PC-3 (cell line): ENCODE measurements at regions not wholly inside any gene's neighbourhood (a gene's known extent, or its start where the extent isn't known, plus 50 kb on each side); places are given as distances from the start of the nearest gene placed in this dataset.

Source experiments
- ATAC-seq: fragments of 200-7000 bp; cut with Tn5 transposase; 2 replicates; pipeline ENCODE4 v1.9.1; 2020; ENCODE audit warnings: mild to moderate bottlenecking, moderate library complexity
- BruUV-seq: library from RNA; stranded (reverse); fragments of 400-500 nt; replicated peaks from 2 replicates; lab custom pipeline; 2021; lab: Mats Ljungman, UMichigan
- CTCF ChIA-PET: fragments of 300-600 bp; sonication (Branson Sonifier 250); formaldehyde crosslinking; loops from one replicate; lab custom pipeline; 2022; ENCODE audit warnings: antibody characterized with exemption; lab: Charles Lee
- POLR2A ChIA-PET: fragments of 300-600 bp; sonication (Branson Sonifier 250); formaldehyde crosslinking; loops from one replicate; lab custom pipeline; 2022; ENCODE audit warnings: antibody characterized with exemption; ENCODE audit not compliant: unreplicated experiment; lab: Charles Lee
- DNase-seq: peaks from one replicate; pipeline ENCODE4 v3.0.0-alpha.2; 2015
- H2AFZ ChIP-seq: fragments of 300-600 bp; sonication (generic); 2 replicates; pipeline ENCODE4 v1.6.0; 2016; ENCODE audit warnings: antibody characterized with exemption, low read length
- H3F3A ChIP-seq: fragments of 300-600 bp; sonication (generic); one replicate; pipeline ENCODE4 v1.6.0; 2017; ENCODE audit warnings: antibody characterized with exemption, low read length, control low read depth, mild to moderate bottlenecking; ENCODE audit not compliant: unreplicated experiment
- H3K27ac ChIP-seq: fragments of 300-600 bp; sonication (generic); 2 replicates; pipeline ENCODE4 v1.5.1; 2016; ENCODE audit warnings: mild to moderate bottlenecking, low read length
- H3K27me3 ChIP-seq: fragments of 300-600 bp; sonication (generic); 2 replicates; pipeline ENCODE4 v1.6.1; 2016; ENCODE audit warnings: low read length, mixed read lengths
- H3K36me3 ChIP-seq: fragments of 300-600 bp; sonication (generic); 2 replicates; pipeline ENCODE4 v1.6.1; 2016; ENCODE audit warnings: low read depth, mixed run types, low read length, mixed read lengths
- H3K4me1 ChIP-seq: fragments of 300-600 bp; sonication (generic); 2 replicates; pipeline ENCODE4 v1.5.1; 2016; ENCODE audit warnings: low read length; ENCODE audit not compliant: insufficient read depth
- H3K4me2 ChIP-seq: fragments of 300-600 bp; sonication (generic); 2 replicates; pipeline ENCODE4 v1.6.0; 2016; ENCODE audit warnings: low read length
- H3K4me3 ChIP-seq: fragments of 300-600 bp; sonication (generic); 2 replicates; pipeline ENCODE4 v1.5.1; 2016; ENCODE audit warnings: mild to moderate bottlenecking, low read length, mixed read lengths
- H3K79me2 ChIP-seq: fragments of 300-600 bp; sonication (generic); 2 replicates; pipeline ENCODE4 v1.6.1; 2017; ENCODE audit warnings: low read length, mixed read lengths
- H3K9ac ChIP-seq: fragments of 300-600 bp; sonication (generic); 2 replicates; pipeline ENCODE4 v1.6.0; 2016; ENCODE audit warnings: mild to moderate bottlenecking, low read length
- H3K9me2 ChIP-seq: fragments of 300-600 bp; sonication (generic); replicated peaks from 2 replicates; pipeline ENCODE4 v1.6.1; 2016; ENCODE audit warnings: mixed run types, low read length, mixed read lengths
- H3K9me3 ChIP-seq: fragments of 300-600 bp; sonication (generic); 2 replicates; pipeline ENCODE4 v1.6.1; 2016; ENCODE audit warnings: low read length, mixed read lengths
- H4K20me1 ChIP-seq: fragments of 300-600 bp; sonication (generic); 2 replicates; pipeline ENCODE4 v1.6.1; 2016; ENCODE audit warnings: low read length, mixed read lengths
- EZH2 ChIP-seq: fragments of 300-600 bp; sonication (generic); IDR thresholded peaks from one replicate; pipeline ENCODE4 v1.6.1; 2017; ENCODE audit warnings: antibody characterized with exemption, mild to moderate bottlenecking, low read length; ENCODE audit not compliant: unreplicated experiment
- EZH2phosphoT487 ChIP-seq: fragments of 300-600 bp; sonication (generic); IDR thresholded peaks from 2 replicates; pipeline ENCODE4 v1.6.1; 2018; ENCODE audit warnings: mild to moderate bottlenecking, antibody characterized with exemption, low read length, borderline replicate concordance
- intact Hi-C: fragments of 100-400 bp; cut with micrococcal nuclease; formaldehyde crosslinking; loops from 2 replicates; pipeline ENCODE4 v1.9.0; 2023
- TF ChIP-seq, protein P1 (sequence below): fragments of 300-600 bp; sonication (generic); conservative IDR thresholded peaks from 2 replicates; pipeline ENCODE4 v1.5.1; 2017; ENCODE audit warnings: antibody characterized with exemption, low read depth, mild to moderate bottlenecking, low read length

DNA sequence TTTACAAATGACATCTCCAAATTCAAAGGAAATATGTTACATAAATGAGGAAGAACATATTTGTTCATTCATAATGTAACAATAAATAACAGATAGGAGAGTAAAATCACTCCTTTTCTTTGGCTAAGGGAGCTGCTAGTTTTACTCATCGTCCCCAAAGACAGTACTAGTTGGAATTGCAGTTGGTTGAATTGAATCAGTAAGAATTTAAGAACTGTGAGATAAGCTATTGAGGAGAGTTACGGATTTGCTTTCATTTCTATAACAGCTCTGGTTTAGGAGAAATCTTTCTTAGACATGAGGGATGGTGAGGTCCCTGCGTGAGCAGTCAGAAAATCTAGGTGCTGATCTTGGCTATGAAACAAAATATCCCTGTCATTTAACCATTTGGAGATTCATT, 402.8 kb downstream of the AEBP2 start:
- Histone ChIP-seq H3K4me2 (no peak overlapping the region), H3K4me3 (no peak overlapping the region), H3K9me2 (no peaks in the 10 kb centered on the region), H3K27me3 (no peaks in the 10 kb centered on the region), H3K9me3 (no peaks in the 10 kb centered on the region), H3K4me1 (peaks cover 9% of the 10 kb centered on the region), H3K27ac (no peak overlapping the region), H3K79me2 (no peaks in the 10 kb centered on the region), H3F3A (no peaks in the 10 kb centered on the region), H4K20me1 (no peaks in the 10 kb centered on the region), H3K9ac (no peak overlapping the region), H3K36me3 (no peaks in the 10 kb centered on the region), H2AFZ (no peak overlapping the region)
- intact Hi-C loops: no loop called here
- BruUV-seq: no TSS peak
- no peak for ATAC-seq
- ChIA-PET CTCF (no interaction called here), POLR2A (no interaction called here)
- no peak for DNase-seq
- TF ChIP-seq EZH2 (no peak), EZH2phosphoT487 (no peak)
- TF ChIP-seq, protein P1, sequence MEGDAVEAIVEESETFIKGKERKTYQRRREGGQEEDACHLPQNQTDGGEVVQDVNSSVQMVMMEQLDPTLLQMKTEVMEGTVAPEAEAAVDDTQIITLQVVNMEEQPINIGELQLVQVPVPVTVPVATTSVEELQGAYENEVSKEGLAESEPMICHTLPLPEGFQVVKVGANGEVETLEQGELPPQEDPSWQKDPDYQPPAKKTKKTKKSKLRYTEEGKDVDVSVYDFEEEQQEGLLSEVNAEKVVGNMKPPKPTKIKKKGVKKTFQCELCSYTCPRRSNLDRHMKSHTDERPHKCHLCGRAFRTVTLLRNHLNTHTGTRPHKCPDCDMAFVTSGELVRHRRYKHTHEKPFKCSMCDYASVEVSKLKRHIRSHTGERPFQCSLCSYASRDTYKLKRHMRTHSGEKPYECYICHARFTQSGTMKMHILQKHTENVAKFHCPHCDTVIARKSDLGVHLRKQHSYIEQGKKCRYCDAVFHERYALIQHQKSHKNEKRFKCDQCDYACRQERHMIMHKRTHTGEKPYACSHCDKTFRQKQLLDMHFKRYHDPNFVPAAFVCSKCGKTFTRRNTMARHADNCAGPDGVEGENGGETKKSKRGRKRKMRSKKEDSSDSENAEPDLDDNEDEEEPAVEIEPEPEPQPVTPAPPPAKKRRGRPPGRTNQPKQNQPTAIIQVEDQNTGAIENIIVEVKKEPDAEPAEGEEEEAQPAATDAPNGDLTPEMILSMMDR: no peak

DNA sequence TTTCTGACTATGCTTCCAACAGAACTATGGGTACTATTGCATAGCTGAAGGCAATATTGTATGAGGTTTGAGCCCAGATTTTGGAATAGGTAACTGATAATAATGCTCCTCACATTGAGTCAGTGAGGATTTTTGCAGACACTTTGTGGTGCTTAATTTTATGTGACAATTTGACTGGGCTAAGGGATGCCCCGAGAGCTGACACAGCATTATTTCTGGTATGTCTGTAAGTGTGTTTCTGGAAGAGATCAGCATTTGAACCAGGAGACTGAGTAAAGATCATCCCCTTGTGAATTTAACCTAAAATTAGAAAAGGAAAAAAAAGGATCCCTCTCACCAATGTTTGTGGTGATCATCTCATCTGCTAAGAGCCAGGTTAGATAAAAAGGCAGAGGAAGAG, 404.9 kb downstream of the AEBP2 start:
- no TSS peak for BruUV-seq

DNA sequence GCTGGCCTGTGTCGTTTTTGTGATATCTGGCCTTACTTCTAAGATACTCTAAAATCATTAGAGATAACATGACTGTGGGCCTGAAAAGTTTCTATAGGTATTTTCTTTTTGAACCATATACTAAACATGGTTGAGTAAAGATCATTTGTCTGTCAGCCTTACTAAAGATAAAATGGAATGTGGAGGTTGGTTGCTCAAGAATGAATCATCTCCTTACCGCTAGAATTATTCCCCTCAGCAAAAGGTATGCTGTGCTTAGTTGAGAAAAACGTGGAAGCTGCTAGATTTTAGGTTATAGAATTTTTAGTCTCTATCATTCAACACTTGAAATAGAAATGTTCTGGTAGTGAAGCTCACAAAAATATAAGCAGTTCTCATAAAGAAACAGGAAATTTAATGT, 407.3 kb downstream of the AEBP2 start:
- H3K4me1 ChIP-seq: peaks cover 17% of the 10 kb centered on the region
- H3K9me2 ChIP-seq: no peaks in the 10 kb centered on the region
- TF ChIP-seq, protein P1: no peak
- TF ChIP-seq EZH2 (no peak), EZH2phosphoT487 (no peak)
- no TSS peak for BruUV-seq
- DNase-seq (peak; percentile 56), ATAC-seq (0 out of 2 replicates have a peak, but pooled peaks have one; percentile 42)
- no peak overlapping the region for H2AFZ ChIP-seq
- POLR2A ChIA-PET: no interaction called here
- H3K4me3 ChIP-seq: no peak overlapping the region
- no peaks in the 10 kb centered on the region for H3F3A ChIP-seq
- intact Hi-C loops: no loop called here
- H3K27me3 ChIP-seq: no peaks in the 10 kb centered on the region
- no peaks in the 10 kb centered on the region for H3K36me3 ChIP-seq
- no peaks in the 10 kb centered on the region for H4K20me1 ChIP-seq
- no peak overlapping the region for H3K9ac ChIP-seq
- H3K79me2 ChIP-seq: no peaks in the 10 kb centered on the region
- H3K4me2 ChIP-seq: peak overlapping the region; percentile 29
- CTCF ChIA-PET: no interaction called here
- H3K9me3 ChIP-seq: no peaks in the 10 kb centered on the region
- H3K27ac ChIP-seq: no peak overlapping the region

More for the DNA sequence above, 404.9 kb downstream of the AEBP2 start:
- TF ChIP-seq EZH2 (no peak), EZH2phosphoT487 (no peak)
- TF ChIP-seq, protein P1: no peak
- Histone ChIP-seq H4K20me1 (no peaks in the 10 kb centered on the region), H3K9me3 (no peaks in the 10 kb centered on the region), H3F3A (no peaks in the 10 kb centered on the region), H3K79me2 (no peaks in the 10 kb centered on the region), H2AFZ (no peak overlapping the region), H3K27me3 (no peaks in the 10 kb centered on the region), H3K4me3 (no peak overlapping the region), H3K36me3 (no peaks in the 10 kb centered on the region), H3K9ac (no peak overlapping the region), H3K27ac (no peak overlapping the region), H3K4me1 (peaks cover 11% of the 10 kb centered on the region), H3K9me2 (no peaks in the 10 kb centered on the region), H3K4me2 (no peak overlapping the region)
- DNase-seq (no peak), ATAC-seq (no peak)
- intact Hi-C loops: no loop called here
- POLR2A ChIA-PET: no interaction called here
- CTCF ChIA-PET: no interaction called here
